ENCODE measurements at regions not wholly inside any gene's neighbourhood (a gene's known extent, or its start where the extent isn't known, plus 50 kb on each side); places are given as distances from the start of the nearest gene placed in this dataset.

DNA sequence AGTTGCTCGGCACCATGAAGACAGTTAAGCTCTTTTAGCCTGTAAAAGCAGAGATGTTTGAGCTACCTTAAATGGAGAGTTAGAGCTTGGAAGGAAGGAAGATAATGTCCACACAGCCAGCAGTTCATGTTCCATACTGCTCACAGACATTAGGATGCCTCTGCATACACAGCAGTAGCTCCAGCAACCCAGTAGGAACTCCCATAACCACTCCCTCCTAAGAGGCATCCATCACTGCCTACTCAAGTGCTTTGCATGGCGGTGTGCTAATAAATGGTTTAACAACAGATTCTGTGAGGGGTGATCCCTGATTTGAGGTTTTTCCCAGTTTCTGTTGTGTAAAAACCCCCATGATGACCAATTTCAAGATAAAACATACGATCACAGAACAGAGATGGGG lies 286.4 kb downstream of the HACE1 start:
- DNase-seq: no peak

DNA sequence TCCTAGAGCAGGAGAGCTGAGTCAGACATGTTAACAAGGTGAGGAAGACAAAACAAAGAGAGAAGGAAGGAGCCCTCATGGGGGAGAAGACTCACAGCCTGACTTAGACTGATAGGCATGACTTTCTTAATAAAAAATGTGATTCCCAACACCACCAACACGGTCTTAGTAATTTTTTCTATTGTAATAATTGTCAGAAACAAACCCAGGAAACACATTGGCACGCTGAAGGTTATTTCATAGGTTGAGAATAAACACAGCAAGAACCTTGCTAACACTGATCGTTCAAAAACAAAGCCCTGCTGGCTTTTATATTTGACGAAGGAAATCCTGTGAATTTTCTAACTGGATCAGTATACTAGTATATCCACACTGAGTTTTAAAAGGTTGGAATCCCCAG lies 286.8 kb downstream of the HACE1 start:
- DNase-seq: no peak

DNA sequence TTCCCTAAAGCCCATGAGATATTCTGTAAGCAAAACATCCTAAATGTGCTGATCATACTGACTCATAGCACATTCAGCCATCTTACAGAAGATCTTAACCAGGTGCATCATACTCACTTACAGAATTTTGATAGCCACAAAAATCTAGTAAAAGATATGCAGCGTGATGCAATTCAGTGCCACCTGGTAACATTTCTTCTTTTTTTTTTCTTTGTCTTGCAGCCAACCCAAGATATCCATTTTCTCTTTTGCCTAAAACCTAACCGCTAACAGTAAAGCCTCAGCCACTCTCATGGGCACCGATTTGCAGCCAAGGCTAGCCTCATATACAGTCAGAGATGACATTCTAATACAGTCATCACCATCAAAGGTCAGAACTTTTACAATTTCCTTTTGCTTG lies 293.3 kb downstream of the HACE1 start:
- DNase-seq: no peak

DNA sequence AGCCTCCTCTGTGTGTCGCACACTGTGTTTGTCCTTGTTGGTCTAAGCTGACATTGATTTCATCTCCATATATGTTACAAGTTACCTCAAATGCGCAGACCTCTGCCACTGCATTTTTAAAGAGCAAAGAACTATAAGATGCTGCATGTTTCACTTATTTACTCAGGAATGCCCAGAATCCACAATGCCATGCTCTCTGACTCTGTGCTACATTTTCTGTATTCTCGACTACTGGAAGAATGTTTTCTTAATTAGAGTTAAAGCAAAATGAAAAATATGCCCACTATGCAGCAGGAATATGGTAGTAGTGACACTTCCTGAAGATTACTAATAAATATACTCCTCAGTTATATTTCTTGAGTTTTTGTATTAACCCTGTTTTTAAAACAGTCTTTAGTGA lies 296.4 kb downstream of the HACE1 start:
- no peak for DNase-seq

DNA sequence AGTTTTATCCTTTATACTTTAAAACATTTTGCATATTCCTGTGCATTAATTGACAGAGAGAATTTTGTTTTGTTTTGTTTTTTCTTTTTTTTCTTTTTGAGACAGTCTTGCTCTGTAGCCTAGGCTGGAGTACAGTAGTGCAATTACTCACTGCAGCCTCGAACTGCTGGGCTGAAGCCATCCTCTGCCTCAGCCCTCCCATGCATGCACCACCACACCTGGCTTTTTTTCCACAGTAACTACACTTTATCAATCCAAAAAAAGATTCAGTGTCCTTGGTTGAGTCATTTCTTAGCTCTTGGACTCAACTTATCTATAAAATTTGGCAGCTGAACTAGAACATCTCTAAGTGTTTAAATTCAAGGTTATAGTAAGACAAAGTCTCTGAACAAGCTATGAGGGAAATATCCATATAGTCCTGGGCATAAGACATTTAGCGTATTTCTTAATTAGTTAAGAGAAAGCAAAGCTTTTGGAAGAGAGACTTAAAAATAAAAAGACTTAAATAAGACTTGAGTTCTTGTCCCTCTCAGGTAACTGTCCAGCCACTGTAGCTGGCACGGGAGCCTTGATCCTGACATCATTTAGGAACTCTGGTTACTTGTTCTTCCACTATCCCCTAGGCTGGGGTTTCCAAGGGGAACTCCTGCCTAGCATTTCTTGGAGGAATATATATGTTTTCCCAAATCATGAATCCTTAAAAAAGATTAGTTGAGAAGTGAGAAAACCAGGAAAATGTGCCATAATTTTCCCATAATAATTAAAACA lies 300.1 kb downstream of the HACE1 start:
- DNase-seq: no peak

DNA sequence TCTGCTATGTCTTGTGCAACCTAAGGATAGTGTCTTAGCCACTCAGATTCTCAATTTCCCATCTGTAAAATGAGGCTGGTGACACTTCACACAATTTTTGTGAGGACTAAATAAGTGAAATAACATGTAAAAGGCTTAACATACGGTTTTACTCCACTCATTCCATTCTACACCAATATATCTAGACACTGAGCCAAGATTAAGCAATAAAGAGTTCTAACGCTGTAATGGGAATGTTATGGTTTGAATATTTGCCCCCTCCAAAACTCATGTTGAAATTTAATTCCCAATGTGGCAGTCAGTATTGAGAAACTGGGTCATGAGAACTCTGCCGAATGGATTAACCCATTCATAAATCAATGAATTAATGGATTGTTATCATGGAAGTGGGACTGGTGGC lies 301.0 kb downstream of the HACE1 start:
- no peak for DNase-seq

DNA sequence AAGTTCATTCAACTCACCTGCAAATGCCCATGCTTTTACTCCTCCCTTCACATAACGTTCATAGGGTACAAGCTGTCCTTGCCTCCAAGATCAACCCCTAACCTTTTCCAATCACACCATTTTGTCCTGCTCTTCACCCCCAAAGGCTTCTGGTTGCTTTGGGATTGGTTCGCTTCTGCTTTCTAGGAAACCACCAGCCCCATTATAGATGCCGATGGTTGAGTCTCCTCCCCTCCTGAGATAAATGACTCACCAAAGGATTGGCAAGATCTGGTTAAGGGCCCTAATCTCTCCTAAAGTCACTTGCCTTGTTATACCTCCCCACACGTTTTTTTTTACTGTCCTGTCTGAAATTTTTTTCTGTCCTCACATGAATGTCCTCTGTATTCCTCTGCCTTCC lies 311.4 kb downstream of the HACE1 start:
- DNase-seq: no peak

DNA sequence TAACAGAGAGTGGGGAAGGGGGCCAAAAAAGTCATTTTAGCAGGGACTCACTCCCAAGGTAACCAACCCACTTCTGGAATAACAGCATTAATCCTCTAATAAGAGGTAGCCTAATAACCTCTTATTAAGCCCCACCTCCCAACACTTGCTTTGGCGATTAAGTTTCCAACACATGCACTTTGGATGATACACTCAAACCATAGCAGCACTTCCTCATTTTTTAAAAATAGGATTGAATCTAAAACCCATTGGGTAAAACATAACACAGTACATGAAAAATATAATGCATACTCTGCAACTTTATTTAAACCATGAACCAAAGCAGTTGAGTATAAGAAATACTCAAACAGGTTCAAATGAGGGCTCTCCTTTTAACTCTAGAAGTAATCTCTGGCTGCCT lies 318.3 kb downstream of the HACE1 start:
- no peak for DNase-seq

DNA sequence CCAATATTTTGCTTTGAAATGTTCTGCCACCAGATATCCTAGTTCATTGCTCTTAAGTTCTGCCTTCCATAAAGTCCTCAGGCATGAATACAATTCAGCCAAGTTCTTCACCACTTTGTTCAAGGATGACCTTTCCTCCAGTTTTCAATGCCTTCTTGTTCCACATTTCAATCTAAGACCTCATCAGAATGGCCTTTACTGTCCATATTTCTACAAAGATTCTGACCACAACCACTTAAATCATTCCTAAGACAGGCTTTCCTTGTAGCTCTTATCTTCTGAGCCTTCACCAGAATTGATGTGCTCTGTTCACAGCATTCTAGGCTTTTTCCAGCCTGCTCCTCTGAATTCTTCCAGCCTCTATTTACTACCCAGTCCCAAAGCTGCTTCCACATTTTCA lies 319.0 kb downstream of the HACE1 start:
- no peak for DNase-seq

DNA sequence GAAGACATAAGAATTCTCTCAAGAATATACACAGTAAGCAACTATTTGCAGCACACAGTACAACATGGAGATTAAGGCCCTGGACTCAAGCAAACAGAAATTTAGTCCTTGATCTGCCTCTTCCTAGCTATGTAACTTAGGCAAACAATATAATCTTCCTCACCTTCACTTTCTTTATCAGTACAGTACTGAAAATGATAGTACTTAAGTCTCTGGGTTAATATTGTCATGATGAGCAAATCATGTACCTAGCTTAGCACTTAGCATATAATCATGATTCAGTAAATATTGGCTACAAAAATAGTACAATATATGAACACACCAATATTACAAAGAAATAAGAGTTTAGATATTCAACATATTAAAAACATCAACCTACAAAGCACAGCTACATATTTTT lies 320.5 kb downstream of the HACE1 start:
- no peak for DNase-seq

DNA sequence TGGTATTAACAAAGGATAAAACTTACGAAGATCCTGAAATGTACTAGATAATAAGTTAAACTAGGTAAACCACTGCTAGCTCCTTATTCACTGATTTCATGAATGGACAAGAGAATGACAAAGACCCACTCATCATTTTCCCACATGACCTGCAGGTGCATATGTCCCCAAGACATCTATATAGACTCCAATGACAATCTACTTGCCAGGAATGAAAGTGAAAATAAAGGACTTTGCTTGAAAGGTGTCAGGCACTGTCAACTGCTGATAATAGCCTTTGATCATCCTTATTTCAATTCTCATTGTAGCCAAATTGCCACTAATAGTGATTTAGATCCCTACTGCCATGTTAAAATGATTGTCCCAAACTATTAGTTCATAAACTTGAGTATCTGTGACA lies 321.8 kb downstream of the HACE1 start:
- DNase-seq: no peak

DNA sequence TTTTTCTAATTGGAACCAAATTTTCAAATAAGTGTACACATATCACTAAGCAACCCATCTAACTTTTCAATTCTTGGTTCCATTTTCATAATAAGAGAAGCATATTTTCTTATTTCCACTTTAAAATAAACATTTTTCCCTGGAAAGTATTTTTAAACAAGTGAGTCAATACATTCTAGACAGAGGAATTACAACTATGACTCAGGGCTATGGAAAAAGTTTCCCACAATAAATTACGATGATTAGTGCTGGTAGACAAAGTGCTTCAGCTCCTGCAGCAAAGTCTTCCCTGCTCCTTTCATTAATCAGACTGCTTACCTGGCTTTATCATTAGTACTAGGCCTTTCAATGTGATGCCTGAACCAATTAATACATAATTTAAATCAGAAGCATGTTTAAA lies 322.5 kb downstream of the HACE1 start:
- no peak for DNase-seq

DNA sequence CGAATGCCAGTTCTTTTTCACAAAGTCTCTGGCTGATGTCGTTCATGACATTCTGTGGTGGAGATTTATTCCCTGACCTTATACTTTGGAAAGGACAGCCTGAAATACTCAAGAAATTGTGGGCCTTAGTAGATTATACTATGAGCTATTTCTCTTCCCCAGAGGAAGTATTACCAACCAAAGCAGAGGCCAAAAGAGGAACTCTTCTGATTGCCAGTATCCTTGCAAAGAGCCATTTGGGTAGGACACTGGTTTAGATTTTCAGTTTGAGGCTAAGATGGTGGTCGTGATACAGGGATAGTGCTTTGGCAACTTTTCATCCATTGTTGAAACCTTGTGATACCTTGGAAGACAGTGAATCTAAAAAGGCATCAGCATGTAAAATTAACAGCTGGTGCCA lies 327.3 kb downstream of the HACE1 start:
- DNase-seq: no peak

DNA sequence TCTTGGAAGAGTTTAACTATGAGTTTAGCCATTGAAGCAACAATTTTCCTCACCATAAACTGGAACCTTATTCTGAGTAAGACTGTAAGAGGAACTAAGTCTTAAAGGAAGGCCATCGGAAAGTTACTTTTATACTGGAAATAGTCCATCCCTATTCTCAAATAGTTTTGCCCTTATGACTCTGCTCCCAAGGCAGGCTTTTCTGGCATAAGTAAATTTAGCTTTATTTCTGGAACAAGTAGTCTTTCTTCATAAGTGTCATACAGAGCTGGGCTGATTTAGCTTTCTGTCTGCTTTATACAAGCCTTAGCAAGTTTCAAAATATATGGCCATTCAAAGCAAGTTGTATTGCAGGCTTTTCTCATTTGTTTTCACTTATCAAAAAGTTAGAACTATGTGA lies 328.1 kb downstream of the HACE1 start:
- no peak for DNase-seq

DNA sequence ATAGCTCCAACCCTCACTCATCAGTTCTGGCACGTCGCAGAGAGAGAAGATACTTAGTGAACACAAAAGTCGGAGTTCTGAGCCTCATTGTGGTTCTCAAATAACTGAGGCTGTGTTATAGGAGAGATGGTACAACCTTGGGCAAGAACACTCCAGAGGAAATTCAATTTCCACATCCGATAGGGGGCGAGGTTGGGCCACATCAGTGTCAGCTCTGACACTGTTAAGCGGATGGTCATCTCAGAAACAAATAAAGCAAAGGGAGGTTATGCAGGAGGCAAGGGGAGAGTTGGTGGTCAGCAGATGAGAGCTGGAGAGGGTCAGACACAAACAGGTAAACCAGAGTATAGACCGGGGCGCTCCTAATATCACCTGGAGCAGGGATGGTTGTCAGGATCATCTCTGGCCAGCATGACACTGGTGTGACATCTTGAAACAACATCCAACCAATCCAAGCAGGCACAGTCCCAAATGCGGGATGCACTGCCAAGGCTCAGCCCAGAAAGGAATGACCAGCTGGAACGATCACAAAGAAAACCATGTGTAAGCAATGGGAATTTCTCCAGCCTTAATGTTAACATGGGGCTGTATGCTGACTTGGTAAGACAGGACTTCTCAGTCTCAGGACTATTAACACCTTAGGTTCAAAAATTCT lies 331.8 kb downstream of the HACE1 start:
- peak; percentile 41 for DNase-seq

DNA sequence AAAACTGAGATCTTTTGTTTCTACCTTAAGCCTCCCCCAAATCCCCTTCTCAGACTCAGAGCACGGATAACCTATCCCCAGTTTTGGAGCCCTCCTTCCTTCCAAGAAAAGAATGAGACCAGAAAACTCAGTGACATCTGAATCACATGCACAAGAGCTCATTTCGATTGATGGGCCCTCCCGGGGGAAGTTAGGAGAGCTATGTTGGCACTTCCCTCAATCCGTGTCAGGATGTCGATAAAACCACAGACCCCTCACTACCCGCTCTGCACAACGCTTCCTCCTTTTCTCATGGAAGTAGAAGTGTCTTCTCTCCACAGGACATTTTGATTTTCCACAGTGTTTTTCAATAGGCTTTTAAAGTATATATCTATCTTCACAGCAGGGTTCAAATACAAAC lies 332.4 kb downstream of the HACE1 start:
- no peak for DNase-seq

DNA sequence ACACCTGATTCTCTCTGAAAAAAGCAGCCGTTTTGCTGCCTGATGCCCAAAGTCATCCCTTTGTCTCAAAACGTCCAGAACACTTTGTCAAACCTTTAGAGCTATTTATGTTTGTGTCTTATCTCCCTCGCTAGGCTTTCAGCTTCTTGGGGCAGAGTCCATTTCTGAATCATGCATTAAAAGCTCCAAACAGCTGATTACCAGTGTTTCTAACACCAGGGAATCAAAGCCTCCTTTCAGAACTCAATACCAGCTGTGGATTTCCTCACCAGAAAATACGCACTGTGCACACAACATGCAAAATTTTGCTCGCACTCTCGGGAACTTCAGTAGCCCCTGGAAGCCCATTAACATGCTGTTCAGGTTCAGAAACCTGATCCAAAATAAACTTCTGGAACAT lies 333.3 kb downstream of the HACE1 start:
- no peak for DNase-seq

DNA sequence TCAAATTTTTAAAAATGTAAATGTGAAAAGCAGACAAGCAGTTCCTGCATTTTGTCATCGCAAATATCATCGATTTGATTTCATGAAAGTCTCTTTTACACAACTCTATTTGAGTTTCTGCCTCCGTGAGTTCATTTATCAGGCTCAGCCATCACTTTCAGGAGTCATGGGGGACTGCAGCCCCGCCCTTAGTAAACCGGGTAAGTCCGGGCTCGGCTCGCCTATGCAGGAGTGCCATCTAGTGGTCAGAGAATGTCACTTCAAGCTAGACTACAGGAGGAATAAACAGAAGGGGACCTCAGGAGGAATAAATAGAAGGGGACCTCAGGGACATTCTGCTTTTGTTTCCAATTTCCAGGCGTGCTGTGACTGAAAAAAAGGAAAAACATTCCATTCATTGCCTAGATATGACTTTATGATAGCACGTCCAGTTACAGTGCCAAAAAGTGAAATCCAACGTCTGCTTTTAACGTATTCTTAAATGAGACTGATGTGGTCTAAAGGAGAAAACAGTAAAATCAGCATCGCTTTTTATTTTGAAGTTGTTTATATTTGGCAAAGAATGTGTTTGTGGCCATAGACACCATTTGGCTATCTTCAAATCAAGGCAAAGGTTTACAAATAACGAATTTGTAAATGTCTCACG lies 333.9 kb downstream of the HACE1 start:
- peak; percentile 89 for DNase-seq

DNA sequence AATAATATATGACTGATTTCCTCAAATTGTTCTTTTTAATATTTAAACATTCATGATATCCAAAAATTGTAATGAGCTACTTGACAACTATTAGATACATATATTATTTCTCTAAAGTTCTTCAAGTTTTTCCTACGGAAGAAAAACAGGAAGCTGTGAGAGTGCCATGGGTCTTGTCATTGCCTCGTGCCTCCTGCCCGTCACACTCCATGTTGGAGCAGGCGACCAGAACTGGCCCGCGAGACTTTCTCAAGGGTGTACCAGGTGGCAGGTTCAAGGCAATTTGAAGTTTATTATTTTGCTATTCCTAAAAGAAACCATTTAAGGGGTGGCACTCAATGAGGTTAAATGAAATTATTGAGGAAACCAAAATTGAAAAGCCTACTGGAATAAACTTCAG lies 337.2 kb downstream of the HACE1 start:
- DNase-seq: no peak

DNA sequence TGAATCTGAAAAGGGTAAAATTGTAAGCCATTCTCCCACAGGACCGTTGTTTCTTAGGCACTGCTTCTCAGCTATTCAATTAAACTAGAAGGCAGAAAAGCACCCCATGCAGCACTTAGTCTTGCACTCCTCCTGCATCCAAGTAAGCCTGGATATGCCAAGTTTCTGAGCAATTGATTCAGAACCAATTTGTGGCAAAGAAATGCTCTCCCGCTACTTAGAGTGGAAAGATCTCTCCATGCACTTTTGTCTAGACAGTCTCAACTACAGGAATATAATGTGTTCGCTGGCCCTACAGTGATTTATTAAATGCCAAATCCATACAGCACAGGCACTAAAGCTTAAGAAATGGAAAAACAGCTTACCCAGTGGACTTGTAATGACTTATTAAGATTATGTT lies 338.5 kb downstream of the HACE1 start:
- no peak for DNase-seq

DNA sequence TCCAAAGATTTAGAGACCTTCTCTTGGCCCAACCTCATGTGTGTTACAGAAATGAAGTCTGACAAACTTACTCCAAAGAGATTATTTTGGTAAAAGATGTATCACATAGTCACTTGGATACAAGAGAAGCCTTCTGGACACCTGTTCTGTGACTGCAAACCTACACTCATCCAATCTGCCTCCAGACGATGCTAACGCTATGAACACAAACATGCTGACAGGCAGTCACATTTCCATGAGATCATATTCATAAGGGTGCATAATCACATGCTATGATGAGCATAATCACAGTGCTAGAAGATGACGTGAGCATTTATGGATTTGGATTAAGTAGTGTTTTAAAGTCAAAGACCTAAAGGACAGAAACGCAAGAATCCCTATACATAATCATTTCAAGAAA lies 340.2 kb downstream of the HACE1 start:
- DNase-seq: no peak

DNA sequence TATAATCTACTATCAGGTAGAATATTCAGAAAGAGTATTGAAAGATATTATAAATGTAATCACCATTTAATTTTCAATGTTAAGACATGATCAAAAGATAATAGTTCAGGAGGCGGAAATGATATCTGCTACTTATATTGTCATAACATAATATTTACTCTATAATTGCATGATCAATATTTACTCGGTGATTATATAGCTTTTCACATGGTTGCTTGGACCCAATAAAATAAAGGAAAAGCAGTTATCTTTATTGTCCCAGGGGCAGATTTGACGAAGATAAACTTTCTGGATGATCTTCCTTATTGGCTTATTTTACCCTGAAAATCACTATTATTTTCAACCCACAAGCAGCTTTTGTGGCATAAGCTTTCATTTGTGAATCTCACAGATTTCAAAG lies 350.4 kb downstream of the HACE1 start:
- DNase-seq: no peak

DNA sequence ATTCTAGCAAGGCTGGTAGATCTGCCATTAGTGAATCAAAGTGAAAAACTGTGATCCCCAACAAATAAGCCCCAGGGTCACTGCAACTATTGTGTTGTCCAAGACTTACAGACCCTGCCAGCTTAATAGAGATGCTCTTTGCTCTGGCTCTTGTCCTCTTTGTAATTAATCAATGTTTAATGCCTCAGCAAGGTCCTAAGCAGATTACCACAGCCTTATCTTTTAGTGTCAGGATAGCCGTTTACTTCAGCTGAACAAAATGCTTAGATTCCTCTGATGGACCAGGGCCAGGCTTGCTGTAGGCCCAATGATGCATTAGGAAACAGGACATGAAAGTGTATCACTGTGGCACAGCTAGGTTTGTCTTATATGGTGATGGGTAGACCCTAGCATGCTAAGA lies 353.3 kb downstream of the HACE1 start:
- DNase-seq: no peak

DNA sequence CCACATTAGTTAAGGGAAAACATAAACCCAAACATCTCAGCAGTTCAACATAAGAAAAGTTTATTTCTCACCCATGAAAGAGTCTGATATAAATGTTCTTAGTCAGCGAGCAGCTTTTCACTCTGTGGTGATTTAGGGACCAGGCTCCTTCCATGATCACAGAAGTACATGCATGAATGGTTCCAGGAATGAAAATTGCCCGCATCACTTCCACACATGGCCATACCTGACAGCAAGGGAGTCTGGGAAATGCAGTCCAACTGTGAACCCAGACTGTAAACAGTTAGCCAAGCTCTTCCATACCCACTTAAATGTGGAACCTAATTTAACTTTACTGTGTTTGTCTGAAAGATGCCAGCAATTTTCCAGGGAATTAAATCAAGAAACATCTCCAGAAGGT lies 353.9 kb downstream of the HACE1 start:
- no peak for DNase-seq

DNA sequence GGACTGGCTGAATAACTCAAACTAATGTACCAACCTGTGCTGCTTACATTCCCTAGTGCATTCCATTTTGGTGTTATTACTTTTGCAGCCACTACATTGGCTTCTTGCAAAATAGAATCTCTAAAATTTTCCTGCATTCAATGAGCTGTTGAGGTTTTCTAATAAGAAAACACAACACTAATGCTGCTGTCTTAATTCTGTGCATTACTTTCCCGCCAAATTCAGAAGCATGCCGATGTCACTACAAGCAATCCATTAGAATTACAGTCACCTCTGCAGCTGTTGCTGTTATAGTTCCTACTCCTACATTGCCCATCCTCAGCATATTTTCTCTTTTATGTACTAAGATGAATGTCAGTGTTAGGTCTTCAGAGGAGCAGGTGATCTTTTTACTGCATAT lies 359.5 kb downstream of the HACE1 start:
- DNase-seq: no peak

Measured in hematopoietic multipotent progenitor cell treated with erythropoietin and hydrocortisone succinate and interleukin-3 and kit ligand, for 6 days (in vitro differentiated cells).